ENCODE measurements at regions not wholly inside any gene's neighbourhood (a gene's known extent, or its start where the extent isn't known, plus 50 kb on each side); places are given as distances from the start of the nearest gene placed in this dataset.
A peak's percentile ranks its signal among the peaks of the same experiment; 100 is the strongest.
"Not testable (repeated sequence)": the region's sequence is repeated elsewhere in the genome, so short reads cannot be mapped to it uniquely, and the experiment has no call there.

DNA sequence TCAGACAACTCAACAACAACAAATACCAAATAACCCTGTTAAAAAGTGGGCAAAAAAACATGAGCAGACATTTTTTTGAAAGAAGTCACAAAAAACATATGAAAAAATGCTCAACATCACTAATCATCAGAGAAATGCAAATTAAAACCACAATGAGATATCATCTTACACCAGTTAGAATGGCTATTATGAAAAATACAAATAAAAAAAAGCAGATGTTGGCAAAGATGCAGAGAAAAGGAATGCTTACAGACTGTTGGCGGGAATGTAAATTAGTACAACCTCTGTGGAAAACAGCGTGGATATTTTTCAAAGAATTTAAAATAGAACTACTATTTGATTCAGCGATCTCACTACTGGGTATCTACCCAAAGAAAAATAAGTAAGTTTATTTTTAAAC, 114.0 kb downstream of the SLC38A4 start:
- intact Hi-C loops (cut with DNase I) = no loop called here
- DNase-seq (no peak), ATAC-seq (no peak)

DNA sequence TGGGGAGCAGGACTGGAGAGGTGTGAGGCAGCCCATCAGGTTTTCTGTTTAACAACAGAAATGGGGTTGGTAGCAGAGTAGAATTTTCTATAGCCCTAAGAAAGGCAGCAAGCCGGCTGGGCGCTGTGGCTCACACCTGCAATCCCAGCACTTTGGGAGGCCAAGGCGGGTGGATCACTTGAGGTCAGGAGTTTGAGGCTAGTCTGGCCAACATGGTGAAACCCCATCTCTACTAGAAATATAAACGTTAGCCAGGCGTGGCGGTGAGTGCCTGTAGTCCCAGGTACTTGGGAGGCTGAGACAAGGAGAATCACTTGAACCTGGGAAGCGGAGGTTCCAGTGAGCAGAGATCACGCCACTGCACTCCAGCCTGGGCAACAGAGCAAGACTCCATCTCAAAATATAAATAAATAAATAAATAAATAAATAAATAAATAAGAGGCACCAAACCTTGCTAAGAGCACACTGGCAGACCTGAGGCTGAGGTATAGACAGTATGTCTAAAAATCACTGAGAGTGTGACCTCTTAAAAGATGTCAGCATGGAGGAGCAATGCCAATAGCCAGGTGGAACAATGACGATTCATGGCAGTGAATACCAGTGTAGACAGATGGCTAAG, 115.6 kb downstream of the SLC38A4 start:
- ATAC-seq = no peak
- intact Hi-C loops (cut with DNase I) = no loop called here
- DNase-seq = no peak

DNA sequence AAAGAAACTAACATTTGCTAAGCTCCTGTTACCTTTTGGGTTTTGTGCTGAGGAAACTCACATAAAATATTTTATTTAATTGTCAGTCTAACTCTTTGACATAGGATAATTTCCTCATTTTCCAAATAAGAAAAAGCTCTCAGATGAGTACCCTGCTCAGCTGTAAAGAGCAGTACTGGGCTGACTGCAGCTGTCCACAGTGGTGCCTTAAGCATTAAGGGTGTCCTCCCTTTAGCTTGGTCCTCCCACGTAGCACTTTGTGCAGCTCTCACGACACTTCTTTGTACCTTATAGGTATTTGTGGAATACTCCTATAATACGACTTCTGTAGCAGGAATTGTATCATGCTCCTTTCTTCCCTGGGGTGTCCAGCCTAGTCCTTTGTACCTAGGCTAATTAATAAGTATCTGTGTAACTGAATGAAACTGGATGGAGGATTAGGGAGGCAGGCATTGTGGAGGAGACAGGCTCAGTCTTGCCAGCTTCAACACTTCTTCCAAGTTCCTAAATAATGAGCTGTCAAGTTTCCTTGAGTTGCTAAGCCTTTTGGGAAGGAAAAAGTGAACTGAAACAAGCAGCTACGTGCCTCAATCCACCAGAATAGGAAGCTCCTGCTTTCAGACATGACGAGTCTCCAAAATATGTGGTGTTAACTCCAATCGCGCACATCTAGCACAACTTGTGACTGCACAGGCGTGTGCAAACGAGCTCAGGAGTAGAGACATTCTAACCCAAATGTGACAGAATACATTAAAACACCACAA, 123.0 kb downstream of the SLC38A4 start:
- intact Hi-C loops (cut with DNase I) = no loop called here
- ATAC-seq (peak in 1 of 2 donors; percentile 84), DNase-seq (no peak)

DNA sequence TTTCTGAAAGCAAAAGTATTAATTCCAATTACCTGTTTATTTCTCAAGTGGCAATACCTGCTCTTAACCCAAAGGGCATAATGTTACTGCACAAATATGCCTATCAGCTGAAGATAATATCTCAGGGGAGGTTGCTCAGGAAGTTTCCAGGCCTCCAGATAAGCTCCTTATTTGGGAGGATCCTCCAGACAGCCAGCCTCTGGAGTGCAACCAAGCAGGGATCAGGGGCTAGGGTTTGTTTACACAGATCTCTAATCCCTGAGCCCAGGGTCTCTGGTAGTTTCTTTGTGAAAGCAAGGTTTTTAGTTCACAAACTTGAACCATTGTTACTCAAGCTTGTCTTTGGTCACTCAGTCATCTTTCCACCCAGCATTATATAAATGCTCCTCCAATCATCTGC, 124.4 kb downstream of the SLC38A4 start:
- DNase-seq (no peak), ATAC-seq (no peak)
- intact Hi-C loops (cut with DNase I) = no loop called here

DNA sequence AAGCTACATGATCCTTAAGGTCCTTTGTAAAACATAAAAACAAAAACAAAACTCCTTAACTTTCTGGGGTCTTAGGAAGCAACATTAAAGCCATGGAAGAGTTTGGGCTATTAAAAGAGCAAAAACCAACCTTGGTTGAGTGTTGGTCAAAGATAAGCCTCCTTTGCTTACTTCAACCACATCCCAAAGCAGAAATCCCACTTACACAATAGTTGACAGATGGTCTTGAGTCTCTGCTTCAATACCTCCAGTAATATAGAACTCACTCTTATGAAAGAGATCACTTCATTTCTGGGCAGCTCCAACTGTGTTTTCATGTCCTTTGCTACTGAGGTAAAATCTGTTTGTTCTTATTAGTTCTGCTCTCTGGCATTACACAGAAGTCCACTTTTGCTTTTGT, 125.8 kb downstream of the SLC38A4 start:
- intact Hi-C loops (cut with DNase I) = no loop called here
- no peak for ATAC-seq
- DNase-seq = no peak

DNA sequence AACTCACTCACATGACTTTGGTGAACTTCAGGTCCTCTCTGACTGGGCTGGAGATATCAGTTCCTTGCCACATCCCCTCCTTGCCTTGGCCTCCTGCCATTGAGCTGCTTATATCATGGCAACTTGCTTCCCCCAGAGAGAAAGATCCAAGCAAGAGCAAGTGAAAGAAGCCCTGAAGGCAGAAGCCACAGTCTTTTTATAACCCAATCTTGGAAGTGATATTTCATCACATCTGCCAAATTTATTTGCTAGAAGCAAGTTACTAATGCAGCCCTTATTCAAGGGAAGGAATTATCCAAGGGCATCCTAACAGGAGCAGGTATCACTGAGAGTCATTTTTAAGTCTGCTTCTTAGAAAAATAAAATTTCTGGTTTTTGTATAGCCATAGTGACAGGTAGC, 127.8 kb downstream of the SLC38A4 start:
- no peak for DNase-seq
- intact Hi-C loops (cut with DNase I) = no loop called here
- no peak for ATAC-seq

DNA sequence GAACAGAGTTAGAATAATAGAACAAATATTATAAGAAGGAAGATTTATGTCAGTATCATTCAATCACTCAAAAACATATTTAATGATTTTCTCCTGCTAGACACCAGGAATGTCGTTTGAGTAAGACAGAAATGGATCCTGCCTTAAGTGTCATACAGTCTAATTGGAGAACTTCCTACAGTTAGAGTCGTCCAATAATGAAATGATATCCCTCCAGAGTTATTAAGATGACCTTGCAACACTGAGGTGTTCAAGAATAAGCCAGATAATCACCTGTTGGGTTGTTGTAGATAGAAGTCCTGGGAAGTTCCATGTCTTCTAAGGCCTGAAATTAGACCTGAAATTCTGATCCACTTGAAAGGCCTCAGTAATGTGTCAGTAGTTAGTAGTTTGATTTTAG, 132.3 kb downstream of the SLC38A4 start:
- DNase-seq (no peak), ATAC-seq (no peak)
- intact Hi-C loops (cut with DNase I) = no loop called here

DNA sequence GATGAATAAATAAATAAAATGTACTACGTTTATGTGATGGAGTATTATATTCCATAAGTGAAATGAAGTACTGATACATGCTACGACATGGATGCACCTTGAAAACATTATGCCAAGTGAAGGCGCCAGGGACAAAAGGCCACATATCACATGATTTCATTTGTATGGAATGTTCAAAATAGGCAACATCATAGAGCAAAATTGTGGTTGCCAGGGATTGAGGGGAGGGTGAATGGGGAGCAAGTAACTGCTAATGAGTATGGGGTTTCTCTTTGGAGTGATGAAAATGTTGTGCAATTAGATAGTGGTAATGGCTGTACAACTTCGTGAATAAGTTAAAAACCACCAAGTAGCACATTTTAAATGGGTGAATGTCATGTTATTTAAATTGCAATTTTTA, 132.8 kb downstream of the SLC38A4 start:
- DNase-seq (no peak), ATAC-seq (no peak)
- intact Hi-C loops (cut with DNase I) = no loop called here

DNA sequence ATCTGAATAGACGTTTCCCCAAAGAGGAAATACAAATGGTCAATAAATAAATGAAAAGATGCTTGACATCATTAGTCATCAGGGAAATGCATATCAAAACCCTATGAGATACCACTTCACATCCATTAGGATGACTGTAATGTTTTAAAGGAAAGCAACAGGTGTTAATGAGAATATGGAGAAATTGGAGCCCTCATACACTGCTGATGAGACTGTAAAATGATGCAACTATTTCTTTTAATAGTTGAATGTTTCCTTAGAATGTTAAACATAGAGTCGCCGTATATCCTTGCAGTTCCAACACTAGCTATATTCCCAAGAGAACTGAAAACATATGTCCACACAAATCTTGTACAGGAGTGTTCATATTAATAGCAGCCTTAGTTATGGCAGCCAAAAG, 133.2 kb downstream of the SLC38A4 start:
- no peak for ATAC-seq
- intact Hi-C loops (cut with DNase I) = no loop called here
- DNase-seq = no peak

DNA sequence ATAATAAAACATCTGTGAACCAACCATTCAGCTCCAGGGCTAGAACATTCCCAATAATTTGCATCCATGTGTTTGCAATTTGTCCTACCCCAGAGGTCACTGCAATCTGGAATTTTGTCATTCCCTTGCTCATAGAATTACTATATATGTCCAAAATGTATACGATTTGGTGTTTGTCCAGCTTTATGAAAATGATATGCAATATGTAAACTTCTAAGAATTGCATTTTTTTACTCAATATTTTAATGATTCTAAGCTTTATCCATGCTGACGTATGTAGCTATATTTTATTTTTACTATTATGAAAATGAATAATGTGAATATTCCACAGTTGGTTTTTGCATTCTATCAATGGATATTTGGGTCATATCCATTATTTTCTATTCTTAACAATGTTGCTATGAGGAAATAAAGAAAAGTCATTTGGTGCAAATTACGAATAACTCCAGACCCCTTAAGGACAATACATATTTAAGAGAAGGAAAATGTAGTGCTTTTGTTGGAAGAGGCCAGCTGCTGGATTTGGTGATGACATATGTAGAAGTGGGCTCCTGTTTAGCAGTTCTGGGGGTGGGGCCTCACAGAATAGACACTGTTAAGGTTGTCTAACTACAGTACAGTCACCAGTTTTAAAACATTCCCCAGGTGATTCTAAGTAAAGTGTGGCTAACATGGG, 139.4 kb downstream of the SLC38A4 start:
- ATAC-seq (no peak), DNase-seq (no peak)
- intact Hi-C loops (cut with DNase I) = loop anchor here in 1 of 2 donors (5.0 kb wide), 1 partner anchor 246 kb away; no protein-coding TSS in a partner anchor

DNA sequence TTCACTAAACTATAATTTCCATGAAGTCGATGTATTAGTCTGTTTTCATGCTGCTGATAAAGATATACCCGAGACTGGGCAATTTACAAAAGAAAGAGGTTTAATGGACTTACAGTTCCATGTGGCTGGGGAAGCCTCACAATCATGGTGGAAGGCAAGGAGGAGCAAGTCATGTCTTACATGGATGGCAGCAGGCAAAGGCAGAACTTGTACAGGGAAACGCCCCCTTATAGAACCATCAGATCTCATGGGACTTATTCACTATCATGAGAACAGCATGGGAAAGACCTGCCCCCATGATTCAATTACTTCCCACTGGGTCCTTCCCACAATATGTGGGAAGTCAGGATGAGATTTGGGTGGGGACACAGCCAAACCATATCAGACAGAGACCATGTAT, 141.6 kb downstream of the SLC38A4 start:
- intact Hi-C loops (cut with DNase I); DNase-seq; ATAC-seq: not testable (repeated sequence)

DNA sequence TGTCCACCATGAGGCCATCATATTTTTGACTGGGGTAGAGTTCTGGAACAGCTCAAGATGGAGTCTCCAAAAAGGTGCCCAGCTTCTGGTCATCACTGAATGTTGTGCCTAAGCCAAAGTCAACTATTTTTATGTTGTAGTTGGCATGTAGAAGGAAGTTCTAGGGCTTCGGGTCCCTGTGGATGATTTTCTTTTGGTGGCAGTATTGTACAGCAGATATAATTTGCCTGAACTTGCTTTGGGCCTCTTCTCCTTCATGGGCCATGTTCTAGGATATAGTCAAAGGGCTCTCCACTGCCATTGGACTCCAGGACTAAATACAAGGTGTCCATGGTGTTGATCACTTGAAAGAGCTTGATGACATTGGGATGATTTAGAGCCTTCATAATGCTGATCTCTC, 143.6 kb downstream of the SLC38A4 start:
- no peak for ATAC-seq
- intact Hi-C loops (cut with DNase I) = no loop called here

DNA sequence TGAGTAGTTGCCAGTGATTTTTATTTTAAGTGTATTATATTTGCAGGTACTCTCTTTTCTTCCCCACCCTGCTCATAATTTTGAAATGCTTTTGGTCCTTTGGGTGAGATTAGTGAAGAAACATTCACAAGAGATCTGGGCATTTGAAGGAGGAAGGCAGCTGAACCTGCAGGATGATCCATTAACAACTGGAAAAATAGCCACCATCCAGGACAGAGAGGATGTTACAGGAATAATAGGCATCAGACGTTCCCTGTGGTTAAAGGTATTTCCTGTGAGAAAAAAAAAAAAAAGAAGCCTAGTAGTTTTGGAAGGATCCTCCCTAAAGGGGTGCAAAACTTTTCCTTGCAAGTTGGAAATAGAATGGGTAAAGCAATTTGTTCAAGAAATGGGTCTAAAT, 145.3 kb downstream of the SLC38A4 start:
- no peak for ATAC-seq
- intact Hi-C loops (cut with DNase I) = no loop called here
- no peak for DNase-seq

More for the DNA sequence above, 143.6 kb downstream of the SLC38A4 start:
- DNase-seq = no peak

DNA sequence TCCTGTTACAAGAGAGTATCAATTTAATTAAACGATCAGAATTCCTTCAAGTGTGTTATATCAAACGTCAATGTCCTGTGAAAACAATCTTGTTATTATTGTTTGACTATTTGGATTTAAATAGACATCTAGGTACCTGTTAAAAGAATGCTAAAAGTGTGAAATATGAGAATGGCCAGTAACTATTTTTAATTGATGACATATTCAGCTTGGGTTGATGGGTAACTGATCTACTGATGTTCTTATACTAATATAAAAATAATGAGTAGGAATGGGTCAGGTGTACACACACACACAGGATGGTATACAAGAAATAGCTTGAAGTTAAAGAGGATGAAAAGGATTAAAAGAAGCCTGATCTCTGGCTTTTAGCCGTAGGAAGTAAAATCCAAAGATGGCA, 146.0 kb downstream of the SLC38A4 start:
- ATAC-seq (no peak), DNase-seq (no peak)
- intact Hi-C loops (cut with DNase I) = loop anchor here in 1 of 2 donors (5.0 to 10.0 kb wide), 3 partner anchors 338 to 555 kb away; no protein-coding TSS in a partner anchor

DNA sequence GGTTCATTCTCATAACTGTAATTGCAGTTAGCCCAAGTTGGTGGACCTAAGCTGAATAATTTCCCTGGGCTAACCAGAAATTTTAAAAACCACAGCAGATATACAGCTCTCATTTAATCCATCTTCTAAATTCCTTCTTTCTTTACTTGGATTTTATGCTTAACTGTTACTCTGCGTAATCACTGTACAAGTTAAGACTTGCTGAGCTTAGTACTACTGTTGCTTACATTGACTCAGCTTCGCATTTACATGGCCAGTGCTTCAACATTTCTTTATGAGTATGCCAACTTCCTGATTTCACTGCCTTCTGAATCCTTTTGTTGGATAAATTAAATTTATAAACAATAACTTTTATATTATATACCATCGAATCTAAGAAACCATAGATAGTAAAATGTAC, 147.4 kb downstream of the SLC38A4 start:
- DNase-seq = no peak
- no peak for ATAC-seq
- intact Hi-C loops (cut with DNase I) = loop anchor here in 1 of 2 donors (5.0 to 10.0 kb wide), 3 partner anchors 339 to 554 kb away; no protein-coding TSS in a partner anchor

DNA sequence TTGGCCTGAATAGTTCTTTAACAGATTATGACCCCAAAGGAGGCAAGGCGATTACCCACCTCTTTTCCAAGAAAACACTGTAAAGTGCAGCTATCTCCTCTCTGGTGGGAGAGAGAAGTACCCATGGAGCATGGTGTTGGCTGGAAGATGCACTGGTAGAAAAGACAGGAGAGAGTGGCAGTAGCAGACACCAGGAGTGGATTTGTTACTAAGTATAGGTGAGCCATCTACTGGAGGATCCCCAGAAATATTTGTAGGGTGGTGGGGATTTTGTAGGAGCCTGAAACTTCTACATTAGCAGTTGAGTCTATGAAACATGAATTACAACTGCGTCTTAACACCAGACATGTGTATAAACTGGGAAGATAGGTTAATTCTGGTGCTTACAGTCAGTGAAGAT, 148.0 kb downstream of the SLC38A4 start:
- DNase-seq = no peak
- ATAC-seq = peak in 1 of 2 donors; percentile 27
- intact Hi-C loops (cut with DNase I) = loop anchor here in 1 of 2 donors (2.0 to 10.0 kb wide), 4 partner anchors 255 to 553 kb away; no protein-coding TSS in a partner anchor

DNA sequence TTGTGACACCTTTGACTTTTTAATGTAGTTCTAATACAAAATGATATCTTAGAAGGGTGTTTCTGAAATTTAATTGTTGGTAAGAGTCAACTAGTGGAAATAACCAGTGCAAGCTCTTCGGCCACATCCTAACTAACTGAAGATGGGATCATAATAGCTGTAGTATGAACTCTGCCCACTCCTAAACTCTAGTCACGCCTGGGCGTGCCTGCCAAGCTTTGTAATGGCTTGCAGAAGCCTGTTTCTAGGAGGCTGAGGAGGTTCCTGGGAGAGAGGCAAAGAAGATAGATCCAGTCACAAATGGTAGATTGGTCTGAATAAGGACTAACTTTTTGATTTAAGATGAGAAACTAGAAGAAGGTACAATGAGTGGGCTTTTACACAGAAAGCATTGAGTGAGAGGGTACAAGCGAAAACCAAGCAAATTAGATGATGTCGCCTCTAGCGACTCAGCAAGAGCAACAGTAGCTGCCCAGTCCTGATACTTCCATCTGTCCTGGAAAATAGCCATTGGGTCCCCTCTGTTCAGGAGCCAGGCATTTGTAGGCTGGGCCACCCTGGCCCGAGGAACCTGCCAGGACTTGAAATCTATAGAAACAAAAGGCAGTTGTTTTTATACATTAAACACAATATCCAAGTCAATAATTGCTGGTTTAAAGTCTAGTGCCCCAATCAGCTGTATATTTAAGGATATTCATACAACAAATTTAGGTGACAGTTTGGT, 148.8 kb downstream of the SLC38A4 start:
- DNase-seq (no peak), ATAC-seq (no peak)
- intact Hi-C loops (cut with DNase I) = loop anchor here in 1 of 2 donors (2.0 to 10.0 kb wide), 4 partner anchors 256 to 552 kb away; no protein-coding TSS in a partner anchor

DNA sequence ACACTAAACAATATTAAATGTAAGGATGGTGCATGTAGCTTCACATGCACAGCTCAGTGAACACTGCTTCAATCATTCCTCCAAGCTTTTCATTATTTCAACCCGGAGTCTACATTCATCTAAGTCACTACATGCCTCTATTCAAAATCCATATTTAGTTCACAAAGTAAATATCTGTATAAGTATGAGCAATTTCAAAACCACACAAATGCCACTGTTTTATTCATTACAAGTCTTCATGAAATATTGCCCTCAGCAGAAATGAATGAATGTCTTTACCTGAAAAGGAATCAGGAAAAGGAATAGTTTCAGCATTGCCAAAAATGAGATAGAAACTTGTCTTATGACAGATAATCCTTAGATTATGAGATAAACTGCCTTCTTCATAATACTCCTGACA, 149.4 kb downstream of the SLC38A4 start:
- DNase-seq = no peak
- intact Hi-C loops (cut with DNase I) = loop anchor here in 1 of 2 donors (2.0 to 10.0 kb wide), 4 partner anchors 256 to 552 kb away; no protein-coding TSS in a partner anchor
- ATAC-seq = no peak

DNA sequence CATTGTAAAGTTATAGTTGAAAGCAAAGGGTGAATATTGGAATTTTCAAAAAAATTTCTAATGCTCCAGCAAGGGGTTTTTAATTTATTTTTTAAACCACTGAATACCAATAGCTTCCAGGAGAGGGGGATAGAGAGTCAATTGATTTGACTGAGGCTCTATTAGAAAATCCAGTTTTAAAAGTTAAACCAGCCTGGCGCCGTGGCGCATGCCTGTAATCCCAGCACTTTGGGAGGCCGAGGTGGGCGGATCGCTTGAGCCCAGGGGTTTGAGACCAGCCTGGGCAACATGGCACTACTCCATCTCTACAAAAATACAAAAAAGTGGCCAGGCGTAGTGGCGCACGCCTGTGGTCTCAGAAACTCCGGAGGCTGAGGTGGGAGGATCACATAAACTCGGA, 150.1 kb downstream of the SLC38A4 start:
- DNase-seq = peak; percentile 34
- intact Hi-C loops (cut with DNase I) = loop anchor here in 1 of 2 donors (2.0 to 10.0 kb wide), 4 partner anchors 257 to 551 kb away; no protein-coding TSS in a partner anchor
- ATAC-seq = peak; percentile 34 to 42

Measured in left cardiac atrium (tissue), 4 donors.